HepG2 (cell line): ENCODE measurements at regions not wholly inside any gene's neighbourhood (a gene's known extent, or its start where the extent isn't known, plus 50 kb on each side); places are given as distances from the start of the nearest gene placed in this dataset.

Source experiments
- TF ChIP-seq, protein P1 (sequence below): sonication (generic); formaldehyde crosslinking; IDR thresholded peaks from 2 replicates; pipeline ENCODE4 v1.5.1; 2020; ENCODE audit warnings: mild to moderate bottlenecking, missing genetic modification reagents
- TF ChIP-seq, protein P2 (sequence below): sonication (generic); formaldehyde crosslinking; IDR thresholded peaks from 2 replicates; pipeline ENCODE4 v1.5.0; 2020; ENCODE audit warnings: mild to moderate bottlenecking, missing genetic modification reagents, borderline replicate concordance

DNA sequence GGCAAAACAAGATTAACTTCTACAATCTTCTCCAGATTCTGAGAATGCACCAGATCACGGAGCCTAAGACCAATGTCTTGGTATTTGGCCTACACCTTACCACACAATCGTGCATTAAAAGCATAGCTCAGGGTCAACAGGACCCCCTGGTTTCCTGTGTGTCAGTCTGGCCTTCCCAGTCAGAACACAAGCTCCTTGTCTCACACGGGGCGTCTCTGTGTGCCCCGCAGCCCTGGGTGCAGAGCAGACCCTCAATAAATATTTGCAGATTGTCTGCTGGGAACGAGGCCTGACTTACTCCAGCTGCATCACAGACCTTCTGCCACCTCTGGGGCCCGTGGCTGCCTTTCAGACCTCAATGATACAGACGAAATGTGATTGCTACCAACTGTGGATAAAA, 82.5 kb upstream of the CTNNB1 start (continued):
- TF ChIP-seq, protein P1, sequence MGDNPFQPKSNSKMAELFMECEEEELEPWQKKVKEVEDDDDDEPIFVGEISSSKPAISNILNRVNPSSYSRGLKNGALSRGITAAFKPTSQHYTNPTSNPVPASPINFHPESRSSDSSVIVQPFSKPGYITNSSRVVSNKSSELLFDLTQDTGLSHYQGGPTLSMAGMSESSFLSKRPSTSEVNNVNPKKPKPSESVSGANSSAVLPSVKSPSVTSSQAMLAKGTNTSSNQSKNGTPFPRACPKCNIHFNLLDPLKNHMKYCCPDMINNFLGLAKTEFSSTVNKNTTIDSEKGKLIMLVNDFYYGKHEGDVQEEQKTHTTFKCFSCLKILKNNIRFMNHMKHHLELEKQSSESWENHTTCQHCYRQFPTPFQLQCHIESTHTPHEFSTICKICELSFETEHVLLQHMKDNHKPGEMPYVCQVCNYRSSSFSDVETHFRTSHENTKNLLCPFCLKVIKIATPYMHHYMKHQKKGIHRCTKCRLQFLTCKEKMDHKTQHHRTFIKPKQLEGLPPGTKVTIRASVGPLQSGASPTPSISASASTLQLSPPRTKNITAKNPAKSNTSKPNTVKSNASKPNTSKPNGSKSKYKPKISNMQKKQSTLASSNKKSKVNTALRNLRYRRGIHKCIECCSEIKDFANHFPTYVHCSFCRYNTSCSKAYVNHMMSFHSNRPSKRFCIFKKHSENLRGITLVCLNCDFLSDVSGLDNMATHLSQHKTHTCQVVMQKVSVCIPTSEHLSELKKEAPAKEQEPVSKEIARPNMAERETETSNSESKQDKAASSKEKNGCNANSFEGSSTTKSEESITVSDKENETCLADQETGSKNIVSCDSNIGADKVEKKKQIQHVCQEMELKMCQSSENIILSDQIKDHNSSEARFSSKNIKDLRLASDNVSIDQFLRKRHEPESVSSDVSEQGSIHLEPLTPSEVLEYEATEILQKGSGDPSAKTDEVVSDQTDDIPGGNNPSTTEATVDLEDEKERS (CRISPR knock-in tag): 0 out of 2 replicates have a peak, but pooled peaks have one; percentile 16
- TF ChIP-seq, protein P2, sequence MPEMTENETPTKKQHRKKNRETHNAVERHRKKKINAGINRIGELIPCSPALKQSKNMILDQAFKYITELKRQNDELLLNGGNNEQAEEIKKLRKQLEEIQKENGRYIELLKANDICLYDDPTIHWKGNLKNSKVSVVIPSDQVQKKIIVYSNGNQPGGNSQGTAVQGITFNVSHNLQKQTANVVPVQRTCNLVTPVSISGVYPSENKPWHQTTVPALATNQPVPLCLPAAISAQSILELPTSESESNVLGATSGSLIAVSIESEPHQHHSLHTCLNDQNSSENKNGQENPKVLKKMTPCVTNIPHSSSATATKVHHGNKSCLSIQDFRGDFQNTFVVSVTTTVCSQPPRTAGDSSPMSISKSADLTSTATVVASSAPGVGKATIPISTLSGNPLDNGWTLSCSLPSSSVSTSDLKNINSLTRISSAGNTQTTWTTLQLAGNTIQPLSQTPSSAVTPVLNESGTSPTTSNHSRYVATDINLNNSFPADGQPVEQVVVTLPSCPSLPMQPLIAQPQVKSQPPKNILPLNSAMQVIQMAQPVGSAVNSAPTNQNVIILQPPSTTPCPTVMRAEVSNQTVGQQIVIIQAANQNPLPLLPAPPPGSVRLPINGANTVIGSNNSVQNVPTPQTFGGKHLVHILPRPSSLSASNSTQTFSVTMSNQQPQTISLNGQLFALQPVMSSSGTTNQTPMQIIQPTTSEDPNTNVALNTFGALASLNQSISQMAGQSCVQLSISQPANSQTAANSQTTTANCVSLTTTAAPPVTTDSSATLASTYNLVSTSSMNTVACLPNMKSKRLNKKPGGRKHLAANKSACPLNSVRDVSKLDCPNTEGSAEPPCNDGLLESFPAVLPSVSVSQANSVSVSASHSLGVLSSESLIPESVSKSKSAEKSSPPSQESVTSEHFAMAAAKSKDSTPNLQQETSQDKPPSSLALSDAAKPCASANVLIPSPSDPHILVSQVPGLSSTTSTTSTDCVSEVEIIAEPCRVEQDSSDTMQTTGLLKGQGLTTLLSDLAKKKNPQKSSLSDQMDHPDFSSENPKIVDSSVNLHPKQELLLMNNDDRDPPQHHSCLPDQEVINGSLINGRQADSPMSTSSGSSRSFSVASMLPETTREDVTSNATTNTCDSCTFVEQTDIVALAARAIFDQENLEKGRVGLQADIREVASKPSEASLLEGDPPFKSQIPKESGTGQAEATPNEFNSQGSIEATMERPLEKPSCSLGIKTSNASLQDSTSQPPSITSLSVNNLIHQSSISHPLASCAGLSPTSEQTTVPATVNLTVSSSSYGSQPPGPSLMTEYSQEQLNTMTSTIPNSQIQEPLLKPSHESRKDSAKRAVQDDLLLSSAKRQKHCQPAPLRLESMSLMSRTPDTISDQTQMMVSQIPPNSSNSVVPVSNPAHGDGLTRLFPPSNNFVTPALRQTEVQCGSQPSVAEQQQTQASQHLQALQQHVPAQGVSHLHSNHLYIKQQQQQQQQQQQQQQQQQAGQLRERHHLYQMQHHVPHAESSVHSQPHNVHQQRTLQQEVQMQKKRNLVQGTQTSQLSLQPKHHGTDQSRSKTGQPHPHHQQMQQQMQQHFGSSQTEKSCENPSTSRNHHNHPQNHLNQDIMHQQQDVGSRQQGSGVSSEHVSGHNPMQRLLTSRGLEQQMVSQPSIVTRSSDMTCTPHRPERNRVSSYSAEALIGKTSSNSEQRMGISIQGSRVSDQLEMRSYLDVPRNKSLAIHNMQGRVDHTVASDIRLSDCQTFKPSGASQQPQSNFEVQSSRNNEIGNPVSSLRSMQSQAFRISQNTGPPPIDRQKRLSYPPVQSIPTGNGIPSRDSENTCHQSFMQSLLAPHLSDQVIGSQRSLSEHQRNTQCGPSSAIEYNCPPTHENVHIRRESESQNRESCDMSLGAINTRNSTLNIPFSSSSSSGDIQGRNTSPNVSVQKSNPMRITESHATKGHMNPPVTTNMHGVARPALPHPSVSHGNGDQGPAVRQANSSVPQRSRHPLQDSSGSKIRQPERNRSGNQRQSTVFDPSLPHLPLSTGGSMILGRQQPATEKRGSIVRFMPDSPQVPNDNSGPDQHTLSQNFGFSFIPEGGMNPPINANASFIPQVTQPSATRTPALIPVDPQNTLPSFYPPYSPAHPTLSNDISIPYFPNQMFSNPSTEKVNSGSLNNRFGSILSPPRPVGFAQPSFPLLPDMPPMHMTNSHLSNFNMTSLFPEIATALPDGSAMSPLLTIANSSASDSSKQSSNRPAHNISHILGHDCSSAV: no peak
